ENCODE measurements at regions not wholly inside any gene's neighbourhood (a gene's known extent, or its start where the extent isn't known, plus 50 kb on each side); places are given as distances from the start of the nearest gene placed in this dataset.

GRCh38 chr5:13480834-13481233, 463.7 kb downstream of the DNAH5 start:
- no peak for TF ChIP-seq POLR2A (IDR thresholded peaks at IDR 0.05; ENCODE audit: borderline replicate concordance, extremely low read depth, insufficient read depth, insufficient read length)
- no peak for TF ChIP-seq CTCF (IDR thresholded peaks at IDR 0.05 in 2 of 3, conservative IDR thresholded peaks at IDR 0.05 in 1 of 3; ENCODE audit: borderline replicate concordance in 1 of 3, insufficient read depth in 1 of 3, low read depth in 2 of 3, low read length in 2 of 3)
- no peak for TF ChIP-seq TCF7L2 (IDR thresholded peaks at IDR 0.05; ENCODE audit: borderline replicate concordance, extremely low read depth, insufficient read depth, insufficient read length)
- TF ChIP-seq REST (IDR thresholded peaks at IDR 0.05; ENCODE audit: low read depth), result no peak
- no peak for TF ChIP-seq POLR2AphosphoS5 (IDR thresholded peaks at IDR 0.05; ENCODE audit: low read depth, low read length)
- TF ChIP-seq EZH2phosphoT487 (IDR thresholded peaks at IDR 0.05; ENCODE audit: borderline replicate concordance), result no peak
- TF ChIP-seq RAD21 (IDR thresholded peaks at IDR 0.05; ENCODE audit: low read depth), result no peak
- TF ChIP-seq EZH2 (IDR thresholded peaks at IDR 0.05), result no peak

Data from HCT116 (cell line).